NCI-H2196 treated with DMSO at 0.1 percent for 48 hours (cell line): ENCODE measurements at regions not wholly inside any gene's neighbourhood (a gene's known extent, or its start where the extent isn't known, plus 50 kb on each side); places are given as distances from the start of the nearest gene placed in this dataset.
"Not testable (repeated sequence)": the region's sequence is repeated elsewhere in the genome, so short reads cannot be mapped to it uniquely, and the experiment has no call there.

Experiments
- DNase-seq: peaks from one replicate; lab custom pipeline; 2025; ENCODE audit not compliant: unreplicated experiment; lab: John Stamatoyannopoulos, UW

DNA sequence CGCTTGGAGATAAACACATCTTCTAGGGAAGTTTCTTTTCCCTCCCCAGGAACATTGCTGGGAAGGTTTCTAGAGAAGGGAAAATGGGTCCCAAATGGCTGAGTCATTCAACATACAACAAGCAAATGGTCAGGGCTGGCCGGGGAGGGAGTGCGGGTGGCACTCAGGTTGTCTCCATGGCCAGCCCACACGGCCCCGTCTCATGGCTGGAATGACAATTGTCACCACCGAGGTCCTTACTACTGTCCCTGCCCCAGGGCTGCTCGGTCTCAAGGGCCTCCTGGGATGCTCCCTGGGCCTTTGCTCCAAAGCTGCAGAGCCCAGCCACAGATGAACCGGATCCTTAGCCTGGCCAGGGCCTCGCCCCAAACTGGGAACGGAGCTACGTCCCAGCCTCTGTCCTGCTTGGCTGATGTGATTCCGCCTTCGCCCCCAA lies 121.9 kb downstream of the FGF18 start:
- DNase-seq, result no peak

DNA sequence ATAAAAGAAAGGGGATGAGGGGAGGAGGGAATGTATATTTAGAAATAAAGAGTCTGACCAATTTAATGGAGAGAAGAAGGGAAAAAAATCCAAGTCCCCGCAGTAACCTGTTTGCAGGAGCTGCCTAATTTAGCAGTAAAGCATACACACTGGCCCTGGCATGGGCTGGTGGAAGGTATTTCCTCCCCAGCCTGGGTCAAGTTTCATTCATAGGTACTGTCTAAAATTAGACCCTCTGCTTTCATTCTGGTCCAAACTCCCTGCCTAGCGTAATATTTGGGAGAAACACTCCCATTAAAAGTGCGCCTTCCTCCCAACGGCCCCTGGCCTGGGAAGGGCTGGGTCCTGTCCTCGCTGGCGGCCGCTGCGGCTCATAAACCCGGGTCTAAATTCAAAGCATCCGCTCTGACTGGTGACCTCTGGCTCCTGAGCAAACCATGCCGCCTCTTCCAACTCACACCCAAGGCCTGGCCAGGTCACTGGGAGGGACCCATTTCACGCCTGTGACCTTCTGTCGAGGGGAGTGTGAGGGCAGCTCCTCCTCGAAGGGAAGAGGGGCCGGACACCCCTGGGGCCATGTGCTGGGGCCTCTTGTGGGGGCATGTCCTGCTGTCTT lies 123.2 kb downstream of the FGF18 start:
- DNase-seq, result no peak

DNA sequence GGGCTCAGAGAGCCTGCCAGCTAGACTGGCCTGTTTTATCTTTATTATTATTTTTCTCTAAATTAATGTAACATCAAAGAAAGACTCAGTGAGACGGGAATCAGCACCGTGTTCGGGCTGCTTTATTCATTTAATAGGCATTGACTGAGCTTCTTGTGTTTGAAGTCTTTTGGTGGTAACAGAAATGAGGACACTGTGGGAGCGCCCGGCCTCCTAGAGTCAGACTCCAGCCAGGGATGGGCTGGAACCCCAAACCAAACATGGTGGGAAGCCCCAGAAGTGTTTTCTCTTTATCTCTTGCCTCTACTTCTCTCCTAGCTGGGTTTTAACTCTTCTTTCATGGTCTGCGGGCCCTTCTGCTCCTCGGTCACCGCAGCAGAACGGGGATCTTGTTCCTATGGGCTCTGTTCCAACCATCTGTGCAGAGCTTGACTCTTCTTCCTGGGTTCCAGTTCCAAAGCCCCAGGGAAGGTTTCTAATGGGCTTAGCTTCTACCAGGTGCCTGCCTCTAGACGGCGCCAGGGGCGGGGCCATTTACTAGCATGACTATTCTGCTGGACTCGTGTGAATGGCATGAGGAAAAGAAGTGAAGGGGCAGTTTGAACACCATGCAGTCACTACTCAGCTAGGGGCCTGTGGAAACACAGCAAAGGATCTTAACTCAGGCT lies 123.8 kb downstream of the FGF18 start:
- DNase-seq, result no peak

DNA sequence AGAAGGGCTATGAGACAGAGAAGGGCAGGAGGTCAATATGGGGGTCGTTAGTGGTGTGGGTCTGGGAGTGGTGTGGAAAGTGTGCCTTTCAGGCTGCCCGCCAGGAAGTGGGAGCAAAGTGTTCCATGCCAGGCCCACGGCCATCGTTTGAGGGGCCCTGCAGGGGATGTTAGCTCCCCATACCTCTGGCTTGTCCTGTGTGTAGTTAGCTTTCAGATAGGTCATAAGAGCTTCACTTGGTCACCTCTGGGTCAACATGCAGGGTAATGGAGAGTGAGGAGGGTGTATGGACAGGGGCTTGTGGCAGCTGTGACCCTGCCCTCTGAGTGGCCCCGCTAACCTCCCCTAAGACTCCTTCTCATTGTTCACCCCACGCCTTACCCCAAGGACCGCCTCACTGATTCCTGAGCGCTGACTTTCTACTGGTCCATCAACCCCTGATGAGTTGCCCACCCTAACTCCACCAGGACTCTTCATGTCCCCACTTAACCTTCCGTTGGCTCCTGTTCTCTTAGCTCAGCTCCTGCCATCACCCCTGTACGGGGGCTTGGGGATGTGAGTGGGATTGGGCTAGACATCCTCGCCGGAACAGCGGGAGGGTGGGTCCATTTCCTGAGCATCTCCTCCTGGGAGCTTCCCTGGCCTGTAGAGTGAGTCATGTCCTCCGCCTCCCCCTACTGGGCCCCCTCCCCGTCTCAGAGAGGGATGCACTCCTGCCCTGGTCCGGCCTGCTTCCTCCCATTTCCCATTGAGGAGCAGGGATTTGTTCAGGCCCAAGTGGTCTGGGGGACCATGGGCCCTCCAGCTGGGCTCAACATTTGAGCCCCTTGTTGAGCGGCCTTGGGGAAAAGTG lies 125.7 kb downstream of the FGF18 start:
- DNase-seq, result no peak

DNA sequence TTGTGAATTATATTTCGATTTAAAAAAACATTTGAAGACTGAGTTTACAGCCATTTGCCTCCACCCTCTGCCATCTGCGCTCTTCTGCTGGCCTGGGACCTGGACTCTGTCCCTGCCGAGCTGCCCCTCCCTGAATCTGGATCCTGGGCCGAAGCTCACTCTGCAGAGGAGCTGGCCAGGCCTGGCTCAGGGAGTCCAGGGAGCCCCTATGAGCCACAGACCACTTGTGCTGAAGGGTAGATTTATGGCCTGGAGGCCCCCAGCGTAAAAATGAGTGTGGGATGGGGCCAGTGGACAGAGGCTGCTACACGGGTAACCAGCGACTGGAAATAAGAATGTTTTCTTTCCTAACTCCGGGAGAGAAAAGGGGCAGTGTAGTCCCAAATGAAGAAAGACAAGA lies 129.8 kb downstream of the FGF18 start:
- DNase-seq, result no peak

DNA sequence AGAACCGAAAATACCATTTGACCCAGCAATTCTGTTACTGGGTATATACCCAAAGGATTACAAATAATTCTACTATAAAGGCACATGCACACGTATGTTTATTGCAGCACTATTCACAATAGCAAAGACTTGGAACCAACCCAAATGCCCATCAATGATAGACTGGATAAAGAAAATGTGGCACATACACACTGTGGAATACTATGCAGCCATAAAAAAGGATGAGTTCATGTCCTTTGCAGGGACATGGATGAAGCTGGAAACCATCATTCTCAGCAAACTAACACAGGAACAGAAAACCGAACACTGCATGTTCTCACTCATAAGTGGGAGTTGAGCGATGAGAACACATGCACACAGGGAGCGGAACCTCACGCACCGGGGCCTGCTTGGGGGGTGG lies 134.4 kb downstream of the FGF18 start:
- not testable (repeated sequence) for DNase-seq

DNA sequence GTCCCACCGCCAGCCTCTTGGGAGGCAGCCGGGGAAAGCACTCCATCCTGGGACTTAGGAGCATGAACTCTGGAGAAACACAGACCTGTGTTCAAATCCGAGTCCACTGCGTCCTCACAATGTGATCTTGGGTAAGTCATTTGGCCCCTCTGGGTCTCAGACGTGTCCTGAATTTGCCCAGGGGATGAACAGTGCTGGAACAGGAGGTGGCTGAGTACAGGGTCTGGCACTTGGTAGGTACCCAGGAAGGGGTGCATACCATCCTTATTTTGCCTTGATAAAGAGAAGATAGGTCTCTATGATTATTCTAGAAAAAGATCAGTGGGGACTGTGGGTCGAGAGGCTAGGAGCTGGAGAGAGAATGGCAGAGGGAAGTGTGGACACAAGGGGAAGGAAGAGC lies 135.7 kb downstream of the FGF18 start:
- DNase-seq, result no peak

DNA sequence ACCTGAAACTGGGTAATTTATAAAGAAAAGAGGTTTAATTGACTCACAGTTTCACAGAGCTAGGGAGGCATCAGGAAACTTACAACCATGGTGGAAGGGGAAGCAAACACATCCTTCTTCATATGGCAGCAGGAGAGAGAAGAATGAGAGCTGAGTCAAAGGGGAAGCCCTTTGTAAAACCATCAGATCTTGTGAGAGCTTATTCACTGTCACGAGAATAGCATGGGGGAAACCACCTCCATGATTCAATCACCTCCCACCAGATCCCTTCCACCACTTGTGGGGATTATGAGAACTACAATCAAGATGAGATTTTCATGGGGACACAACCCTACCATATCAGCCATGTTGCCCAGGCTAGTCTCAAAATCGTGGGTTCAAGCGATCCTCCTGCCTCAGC lies 143.4 kb downstream of the FGF18 start:
- DNase-seq, result no peak

DNA sequence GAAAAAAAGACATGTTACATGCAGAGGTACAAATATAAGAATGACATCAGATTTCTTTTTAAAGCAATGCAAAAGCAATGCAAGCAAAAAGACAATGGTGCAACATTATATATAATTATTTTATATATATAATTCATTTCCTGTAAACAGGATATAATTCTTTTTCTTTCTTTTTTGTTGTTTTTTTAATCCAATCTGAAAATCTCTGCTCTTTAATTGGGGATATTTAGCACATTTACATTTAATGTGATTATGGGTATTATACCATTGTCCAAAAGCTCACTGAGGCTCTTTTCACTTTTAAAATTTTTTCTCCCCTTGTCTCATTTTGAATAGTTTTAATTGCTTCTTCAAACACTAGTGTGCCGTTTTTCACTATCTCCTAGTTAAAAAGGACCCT lies 148.9 kb downstream of the FGF18 start:
- no peak for DNase-seq

DNA sequence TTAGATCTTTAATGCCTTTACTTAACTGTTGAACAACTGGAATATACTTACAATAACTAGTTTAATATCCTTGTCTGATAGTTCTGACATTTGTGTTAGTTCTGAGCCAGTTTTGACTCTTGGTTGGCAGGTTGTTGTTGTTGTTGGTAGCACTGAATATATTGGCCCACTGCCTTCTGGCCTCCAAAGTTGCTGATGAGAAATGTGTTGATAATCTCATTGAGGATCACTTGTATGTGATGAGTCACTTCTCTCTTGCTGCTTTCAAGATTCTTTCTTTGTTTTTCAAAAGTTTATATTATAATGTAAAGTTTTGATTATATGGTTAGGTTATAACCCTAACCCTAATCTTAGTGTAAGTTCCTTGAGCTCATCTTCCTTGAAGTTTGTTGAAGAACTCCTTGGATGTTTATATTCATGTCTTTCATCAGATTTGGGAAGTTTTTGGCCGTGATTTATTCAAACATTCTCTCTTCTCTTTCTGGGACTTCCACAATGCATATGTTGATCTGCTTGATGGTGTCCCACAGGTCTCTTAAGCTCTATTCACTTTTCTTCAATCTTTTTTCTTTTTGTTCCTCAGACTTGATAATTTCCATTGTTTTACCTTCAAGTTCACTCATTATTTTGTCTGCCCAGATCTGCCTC lies 149.7 kb downstream of the FGF18 start:
- DNase-seq, result no peak

DNA sequence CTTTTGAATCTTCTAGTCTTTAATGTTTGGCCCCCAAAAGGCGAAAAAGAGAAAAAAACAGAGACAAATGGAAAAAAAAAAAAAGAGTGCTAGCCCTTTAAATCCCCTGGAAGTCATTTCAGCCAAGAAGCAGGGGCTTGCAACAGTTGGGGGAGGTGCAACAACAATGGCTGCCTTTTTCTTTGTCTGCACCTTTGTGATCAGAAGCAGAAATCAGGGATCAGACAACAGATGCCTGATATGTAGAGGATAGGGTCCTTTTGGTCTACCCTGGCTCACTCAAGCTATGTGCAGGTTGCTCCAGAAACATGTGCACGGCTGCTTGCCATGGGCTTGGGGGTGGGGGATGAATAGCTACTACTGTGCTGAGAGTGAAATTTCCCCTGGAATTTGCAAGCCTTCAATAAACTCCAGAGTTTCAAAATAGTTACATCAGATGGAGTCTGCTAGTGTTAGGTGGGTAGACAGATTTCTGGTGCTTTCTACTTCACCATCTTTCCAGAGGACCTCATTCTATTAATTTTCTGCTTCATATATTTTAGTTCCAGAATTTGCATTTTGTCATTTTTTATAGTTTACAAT lies 150.9 kb downstream of the FGF18 start:
- DNase-seq, result no peak

DNA sequence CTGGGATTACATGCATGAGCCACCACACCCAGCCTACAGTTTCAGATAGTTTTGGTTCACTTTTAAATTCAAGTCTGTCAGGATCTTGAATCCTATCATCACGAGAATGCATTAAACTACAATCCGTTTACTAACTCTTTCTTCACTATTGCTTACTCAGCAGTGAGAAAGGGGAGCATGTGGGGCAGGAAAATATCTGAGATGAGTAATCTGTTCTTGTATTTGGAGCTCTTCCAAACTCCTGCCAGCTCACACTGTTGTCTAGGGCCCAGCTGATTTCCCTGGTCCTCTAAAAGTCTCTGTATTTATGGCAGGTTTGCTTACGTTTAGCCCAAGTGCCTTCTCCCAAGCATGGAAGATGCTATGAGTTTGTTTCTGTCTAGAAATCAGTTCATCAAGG lies 152.2 kb downstream of the FGF18 start:
- DNase-seq, result no peak

DNA sequence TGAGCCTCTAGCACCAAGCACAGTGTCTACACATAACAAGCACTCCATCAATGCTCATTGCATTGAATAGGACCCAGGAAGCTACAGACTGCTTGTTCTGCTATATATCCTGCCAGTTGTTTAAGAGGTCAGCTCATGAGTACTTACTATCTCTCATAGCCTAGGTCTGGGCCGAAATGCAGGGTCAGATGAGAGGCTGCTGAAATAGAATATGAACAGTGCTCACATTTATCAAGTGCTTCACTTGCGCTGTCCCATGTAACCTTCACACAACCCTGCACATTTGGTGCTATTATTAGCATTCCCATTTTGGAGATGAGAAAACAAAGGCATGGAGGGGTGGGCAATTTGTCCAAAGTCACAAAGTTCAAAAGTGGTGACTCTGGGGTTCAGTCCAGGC lies 153.6 kb downstream of the FGF18 start:
- DNase-seq, result no peak

DNA sequence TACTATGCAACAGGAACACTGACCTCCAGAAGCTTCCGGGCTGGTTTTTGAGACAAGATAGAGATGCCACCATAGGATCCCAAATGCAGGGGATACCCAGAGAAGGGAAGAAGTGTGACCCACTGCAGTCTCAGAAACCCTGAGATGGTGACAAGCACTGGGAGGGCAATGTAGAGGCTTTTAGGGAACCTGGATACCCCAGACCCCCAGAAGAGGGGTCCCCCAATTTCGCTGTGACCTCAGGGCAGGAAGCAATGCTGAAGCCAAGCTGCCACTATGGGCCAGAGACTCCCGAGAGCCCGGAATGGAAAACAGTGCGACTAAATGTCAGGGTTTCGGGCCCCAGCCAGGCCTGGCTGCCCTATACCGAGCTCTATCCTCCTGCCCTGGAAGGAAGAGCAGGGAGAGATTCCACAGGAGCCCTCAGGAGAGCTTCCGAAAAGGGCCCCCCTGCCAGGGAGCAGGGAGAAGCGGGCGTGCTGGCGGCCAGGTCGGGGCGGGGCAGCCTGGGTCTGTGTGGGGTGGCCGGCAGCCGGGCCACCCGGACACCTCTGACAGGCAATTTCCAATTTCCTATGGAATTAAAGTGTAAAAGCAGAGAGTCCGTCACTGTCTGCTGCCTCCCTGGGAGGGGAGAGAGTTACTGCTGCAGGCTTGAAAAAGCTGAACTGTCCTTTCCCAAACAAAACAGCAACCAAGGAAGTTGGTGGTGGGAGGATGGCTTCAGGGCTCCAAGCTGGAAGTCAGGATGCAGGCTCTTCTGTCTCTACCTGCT lies 154.2 kb downstream of the FGF18 start:
- DNase-seq, result no peak

DNA sequence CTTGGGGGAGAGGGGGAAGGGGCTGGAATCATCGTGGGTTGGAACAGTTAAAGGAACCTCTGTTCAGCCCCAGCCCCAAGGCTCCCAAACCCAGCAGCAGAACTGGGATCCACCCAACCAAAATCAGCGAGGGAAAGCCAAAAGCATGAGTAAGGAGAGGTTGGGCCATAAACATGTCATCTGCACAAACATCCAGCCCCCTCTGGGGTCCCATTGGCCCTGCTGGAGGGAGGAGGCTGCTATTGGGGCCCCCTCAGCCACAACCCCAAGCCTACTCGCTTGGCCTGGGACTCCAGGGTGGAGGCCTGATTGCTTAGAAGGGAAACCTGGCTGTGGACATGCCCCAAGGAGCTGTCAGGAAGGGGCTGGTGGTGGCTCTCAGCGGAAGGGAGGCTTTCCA lies 154.9 kb downstream of the FGF18 start:
- DNase-seq, result no peak

DNA sequence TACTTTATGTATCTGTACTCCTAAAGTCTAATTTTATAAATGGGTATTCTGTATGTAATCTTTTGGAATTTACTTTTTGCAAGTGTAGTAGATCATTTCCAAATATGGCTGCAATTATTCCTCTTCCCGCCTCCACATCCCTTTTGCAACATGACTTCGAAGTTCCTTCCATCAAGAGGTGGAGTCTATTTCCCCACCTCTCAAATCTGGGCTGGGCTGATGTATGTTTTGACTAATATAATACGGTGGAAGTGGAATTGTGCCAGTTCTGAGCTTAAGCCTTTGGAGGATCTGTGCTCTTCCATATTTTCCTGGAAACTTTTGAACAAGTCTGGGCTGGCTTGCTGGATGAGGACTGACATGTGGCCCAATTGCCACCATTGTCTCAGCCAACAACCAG lies 155.9 kb downstream of the FGF18 start:
- DNase-seq, result no peak

DNA sequence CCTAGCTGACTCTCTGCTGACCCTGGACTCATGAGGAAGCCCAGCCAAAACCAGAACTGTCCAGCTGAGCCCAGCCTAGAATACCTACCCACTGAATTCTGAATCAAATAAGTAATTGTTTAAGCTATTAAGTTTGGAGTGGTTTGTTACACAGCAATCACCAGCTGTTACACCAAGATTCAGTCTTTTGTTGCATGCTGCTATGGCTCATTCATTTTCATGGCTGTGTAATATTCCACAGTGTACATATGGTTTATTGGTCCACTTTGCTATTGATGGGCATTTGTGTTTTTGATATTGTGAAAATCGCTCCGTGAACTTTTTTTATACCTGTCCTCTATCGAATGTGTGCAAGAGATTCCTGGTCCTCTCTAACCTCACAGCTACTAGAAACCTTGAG lies 156.4 kb downstream of the FGF18 start:
- DNase-seq, result no peak

DNA sequence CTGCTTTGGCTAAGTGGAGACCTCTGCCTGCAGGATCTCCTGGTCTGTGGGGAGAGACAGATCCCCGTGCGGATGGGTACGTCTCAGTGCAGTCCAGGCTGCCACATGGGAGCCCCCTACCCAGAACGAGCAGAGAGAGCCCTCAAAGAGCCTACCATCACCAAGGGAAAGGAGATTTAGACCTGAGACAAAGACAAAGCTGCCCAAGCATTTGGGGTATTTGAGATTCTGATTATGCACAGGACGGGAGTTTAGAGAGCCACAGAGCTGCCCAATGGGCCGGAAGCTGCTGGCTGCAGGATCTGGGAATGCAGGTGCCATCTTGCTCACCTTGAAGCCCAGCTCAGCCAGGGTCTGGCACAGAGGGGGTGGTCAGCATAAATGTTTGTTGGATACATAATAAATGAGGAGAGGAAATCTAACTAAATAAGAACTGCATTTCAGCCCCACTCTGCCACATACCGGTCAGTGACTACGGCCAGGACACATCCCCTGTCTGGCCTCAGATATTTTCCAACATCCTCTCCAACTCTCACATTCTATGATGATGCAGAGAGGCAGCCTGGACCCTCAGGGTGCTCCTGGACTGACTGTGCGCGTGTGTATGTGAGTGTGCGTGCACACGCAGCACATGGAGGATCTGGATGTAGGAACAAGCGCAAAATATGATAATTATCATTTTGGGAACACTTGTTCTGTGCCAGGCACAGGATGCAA lies 157.8 kb downstream of the FGF18 start:
- no peak for DNase-seq

DNA sequence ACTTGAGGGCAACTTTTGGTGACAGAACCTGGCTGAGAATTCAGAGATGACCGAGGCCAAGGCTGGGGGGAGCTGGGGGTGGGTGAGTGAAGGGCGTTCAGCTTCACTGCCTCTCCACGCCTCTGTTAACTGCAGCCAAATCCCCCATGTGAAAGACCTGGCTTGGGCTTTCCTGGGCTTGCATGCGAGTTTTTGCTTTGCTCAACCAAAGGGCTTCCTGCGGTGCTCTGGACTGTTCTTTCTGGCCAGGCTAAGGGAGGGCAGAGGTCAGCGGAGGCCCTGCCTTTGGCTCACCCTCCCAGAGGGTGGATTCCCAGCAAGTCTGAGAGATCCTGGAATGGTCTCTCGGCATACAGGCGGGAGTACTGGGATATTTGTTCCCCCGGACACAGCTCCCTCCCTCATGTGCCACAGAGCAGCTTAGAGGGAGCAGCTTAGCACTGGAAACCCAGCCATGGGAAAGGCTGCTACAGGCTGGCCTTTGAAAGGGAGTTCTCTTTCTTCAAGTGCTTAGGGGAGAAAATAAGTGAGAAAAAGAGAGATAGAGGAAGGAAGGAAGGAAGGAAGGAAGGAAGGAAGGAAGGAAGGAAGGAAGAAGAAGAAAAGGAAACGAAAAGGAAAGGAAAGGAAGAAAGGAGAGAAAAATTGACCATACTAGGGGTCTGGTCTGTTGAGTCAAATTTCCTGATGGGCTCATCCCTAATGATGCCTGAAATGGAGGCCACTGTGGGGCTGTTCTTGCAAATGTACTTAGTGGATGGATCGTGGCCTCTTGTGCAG lies 158.8 kb downstream of the FGF18 start:
- no peak for DNase-seq
